ENCODE measurements at regions not wholly inside any gene's neighbourhood (a gene's known extent, or its start where the extent isn't known, plus 50 kb on each side); places are given as distances from the start of the nearest gene placed in this dataset.
"Not testable (repeated sequence)": the region's sequence is repeated elsewhere in the genome, so short reads cannot be mapped to it uniquely, and the experiment has no call there.

GRCh38 chr14:56063131-56063530 is 55.1 kb upstream of the PELI2 start:
- Histone ChIP-seq H3K4me1 (ENCODE audit: low read depth, poor library complexity, severe bottlenecking) (no peaks in the 10 kb centered on the region), H2AFZ (ENCODE audit: low read depth) (no peak overlapping the region), H3K9ac (no peak overlapping the region), H3K4me3 (IDR thresholded peaks at IDR 0.05; ENCODE audit: insufficient read depth, low read depth, low read length) (no peak overlapping the region), H3K27me3 (ENCODE audit: insufficient read depth, low read depth) (no peaks in the 10 kb centered on the region), H3K27ac (no peak overlapping the region), H4K20me1 (ENCODE audit: insufficient read depth) (no peaks in the 10 kb centered on the region), H3K36me3 (ENCODE audit: insufficient read depth) (no peaks in the 10 kb centered on the region), H3K4me2 (no peak overlapping the region), H3K79me2 (ENCODE audit: insufficient read depth, low read depth) (no peaks in the 10 kb centered on the region)
- TF ChIP-seq CTCF (conservative IDR thresholded peaks at IDR 0.05; ENCODE audit: low read depth, low read length), result no peak

- H3K4me1 ChIP-seq (ENCODE audit: low read depth, poor library complexity, severe bottlenecking), result no peaks in the 10 kb centered on the region
- TF ChIP-seq CTCF (conservative IDR thresholded peaks at IDR 0.05; ENCODE audit: low read depth, low read length), result no peak
- H3K9ac ChIP-seq, result no peak overlapping the region
Measured at GRCh38 chr14:56064513-56064912, 53.7 kb upstream of the PELI2 start.

GRCh38 chr14:56065199-56065598 is 53.0 kb upstream of the PELI2 start:
- not testable (repeated sequence) for H3K4me1 ChIP-seq (ENCODE audit: low read depth, poor library complexity, severe bottlenecking); H3K79me2 ChIP-seq (ENCODE audit: insufficient read depth, low read depth); H4K20me1 ChIP-seq (ENCODE audit: insufficient read depth)

More at GRCh38 chr14:56064513-56064912, 53.7 kb upstream of the PELI2 start:
- Histone ChIP-seq H3K4me3 (IDR thresholded peaks at IDR 0.05; ENCODE audit: insufficient read depth, low read depth, low read length) (no peak overlapping the region), H3K4me2 (no peak overlapping the region), H3K79me2 (ENCODE audit: insufficient read depth, low read depth) (no peaks in the 10 kb centered on the region), H4K20me1 (ENCODE audit: insufficient read depth) (no peaks in the 10 kb centered on the region), H3K27me3 (ENCODE audit: insufficient read depth, low read depth) (no peaks in the 10 kb centered on the region), H3K27ac (no peak overlapping the region), H2AFZ (ENCODE audit: low read depth) (no peak overlapping the region), H3K36me3 (ENCODE audit: insufficient read depth) (no peaks in the 10 kb centered on the region)

GRCh38 chr14:56065621-56066290 is 52.5 kb upstream of the PELI2 start:
- H3K4me1 ChIP-seq (ENCODE audit: low read depth, poor library complexity, severe bottlenecking), result no peaks in the 10 kb centered on the region
- H3K36me3 ChIP-seq (ENCODE audit: insufficient read depth), result no peaks in the 10 kb centered on the region
- no peak overlapping the region for H3K4me2 ChIP-seq
- no peak for TF ChIP-seq CTCF (conservative IDR thresholded peaks at IDR 0.05; ENCODE audit: low read depth, low read length)
- H4K20me1 ChIP-seq (ENCODE audit: insufficient read depth), result no peaks in the 10 kb centered on the region
- H2AFZ ChIP-seq (ENCODE audit: low read depth), result no peak overlapping the region
- H3K27ac ChIP-seq, result no peak overlapping the region
- H3K79me2 ChIP-seq (ENCODE audit: insufficient read depth, low read depth), result no peaks in the 10 kb centered on the region
- no peak overlapping the region for H3K4me3 ChIP-seq (IDR thresholded peaks at IDR 0.05; ENCODE audit: insufficient read depth, low read depth, low read length)
- no peak overlapping the region for H3K9ac ChIP-seq
- no peaks in the 10 kb centered on the region for H3K27me3 ChIP-seq (ENCODE audit: insufficient read depth, low read depth)

More at GRCh38 chr14:56065199-56065598, 53.0 kb upstream of the PELI2 start:
- H3K9ac ChIP-seq; H3K36me3 ChIP-seq (ENCODE audit: insufficient read depth); H2AFZ ChIP-seq (ENCODE audit: low read depth); H3K4me2 ChIP-seq; H3K27ac ChIP-seq; H3K27me3 ChIP-seq (ENCODE audit: insufficient read depth, low read depth); H3K4me3 ChIP-seq (IDR thresholded peaks at IDR 0.05; ENCODE audit: insufficient read depth, low read depth, low read length): not testable (repeated sequence)

Data from KMS-11 (cell line).